ENCODE measurements at regions not wholly inside any gene's neighbourhood (a gene's known extent, or its start where the extent isn't known, plus 50 kb on each side); places are given as distances from the start of the nearest gene placed in this dataset.

- 62 to 88% methylated on average over 3 of the region's 3 CpGs for WGBS, 2 donors
- no peak for DNase-seq
- TF ChIP-seq POLR2A (IDR thresholded peaks at IDR 0.05) = no peak
- TF ChIP-seq, protein P1, sequence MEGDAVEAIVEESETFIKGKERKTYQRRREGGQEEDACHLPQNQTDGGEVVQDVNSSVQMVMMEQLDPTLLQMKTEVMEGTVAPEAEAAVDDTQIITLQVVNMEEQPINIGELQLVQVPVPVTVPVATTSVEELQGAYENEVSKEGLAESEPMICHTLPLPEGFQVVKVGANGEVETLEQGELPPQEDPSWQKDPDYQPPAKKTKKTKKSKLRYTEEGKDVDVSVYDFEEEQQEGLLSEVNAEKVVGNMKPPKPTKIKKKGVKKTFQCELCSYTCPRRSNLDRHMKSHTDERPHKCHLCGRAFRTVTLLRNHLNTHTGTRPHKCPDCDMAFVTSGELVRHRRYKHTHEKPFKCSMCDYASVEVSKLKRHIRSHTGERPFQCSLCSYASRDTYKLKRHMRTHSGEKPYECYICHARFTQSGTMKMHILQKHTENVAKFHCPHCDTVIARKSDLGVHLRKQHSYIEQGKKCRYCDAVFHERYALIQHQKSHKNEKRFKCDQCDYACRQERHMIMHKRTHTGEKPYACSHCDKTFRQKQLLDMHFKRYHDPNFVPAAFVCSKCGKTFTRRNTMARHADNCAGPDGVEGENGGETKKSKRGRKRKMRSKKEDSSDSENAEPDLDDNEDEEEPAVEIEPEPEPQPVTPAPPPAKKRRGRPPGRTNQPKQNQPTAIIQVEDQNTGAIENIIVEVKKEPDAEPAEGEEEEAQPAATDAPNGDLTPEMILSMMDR (IDR thresholded peaks at IDR 0.05) = no peak
- no peak overlapping the region for H3K4me3 ChIP-seq
- H3K27me3 ChIP-seq = peaks cover 0 to 9% (median 0%) of the 10 kb centered on the region in 4 donors
- H3K36me3 ChIP-seq = no peaks in the 10 kb centered on the region
- H3K9me3 ChIP-seq = no peaks in the 10 kb centered on the region
- intact Hi-C loops (cut with DNase I) = no loop called here
- no peaks in the 10 kb centered on the region for H3K4me1 ChIP-seq
- no peak overlapping the region for H3K27ac ChIP-seq
Observed at GRCh38 chr2:7280790-7281189, 363.6 kb downstream of the RNF144A start.

- peaks cover 0 to 9% (median 0%) of the 10 kb centered on the region in 4 donors for H3K27me3 ChIP-seq
- no peak overlapping the region for H3K27ac ChIP-seq
- no peaks in the 10 kb centered on the region for H3K4me1 ChIP-seq
- H3K9me3 ChIP-seq = no peaks in the 10 kb centered on the region
- no peak for DNase-seq
- no peak overlapping the region for H3K4me3 ChIP-seq
- intact Hi-C loops (cut with DNase I) = no loop called here
- H3K36me3 ChIP-seq = no peaks in the 10 kb centered on the region
- TF ChIP-seq POLR2A (IDR thresholded peaks at IDR 0.05) = no peak
- TF ChIP-seq, protein P1 (IDR thresholded peaks at IDR 0.05) = no peak
- 40% methylated on average over 7 to 9 of the region's 9 CpGs for WGBS, 2 donors
Observed at GRCh38 chr2:7281231-7282201, 364.3 kb downstream of the RNF144A start.

- 80 to 86% methylated on average over 9 of the region's 9 CpGs for WGBS, 2 donors
- Histone ChIP-seq H3K27me3 (peaks cover 0 to 9% (median 0%) of the 10 kb centered on the region in 4 donors), H3K9me3 (no peaks in the 10 kb centered on the region), H3K4me1 (no peaks in the 10 kb centered on the region), H3K36me3 (no peaks in the 10 kb centered on the region), H3K27ac (no peak overlapping the region), H3K4me3 (no peak overlapping the region)
- intact Hi-C loops (cut with DNase I) = no loop called here
- TF ChIP-seq POLR2A (IDR thresholded peaks at IDR 0.05) = no peak
- TF ChIP-seq, protein P1 (IDR thresholded peaks at IDR 0.05) = no peak
- DNase-seq = no peak
Observed at GRCh38 chr2:7286120-7286519, 368.9 kb downstream of the RNF144A start.

DNA sequence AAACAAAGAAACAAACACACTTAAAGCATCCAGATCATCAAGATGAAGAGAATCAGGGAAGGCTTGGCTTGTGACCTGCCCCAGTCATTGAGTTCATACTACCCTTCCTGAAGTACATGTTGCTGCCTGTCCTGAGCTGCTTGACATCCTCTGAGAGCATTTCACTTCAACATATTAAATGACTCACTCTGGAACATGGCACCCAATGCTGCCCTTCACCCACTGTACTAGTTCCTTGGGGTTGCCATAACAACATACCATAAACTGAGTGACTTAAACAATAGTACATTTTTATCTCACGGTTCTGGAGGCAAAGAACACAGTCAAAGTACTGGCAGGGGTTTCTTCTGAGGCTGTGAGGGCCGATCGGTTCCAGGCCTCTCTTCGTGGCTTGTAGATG is 371.3 kb downstream of the RNF144A start:
- no peaks in the 10 kb centered on the region for H3K9me3 ChIP-seq

DNA sequence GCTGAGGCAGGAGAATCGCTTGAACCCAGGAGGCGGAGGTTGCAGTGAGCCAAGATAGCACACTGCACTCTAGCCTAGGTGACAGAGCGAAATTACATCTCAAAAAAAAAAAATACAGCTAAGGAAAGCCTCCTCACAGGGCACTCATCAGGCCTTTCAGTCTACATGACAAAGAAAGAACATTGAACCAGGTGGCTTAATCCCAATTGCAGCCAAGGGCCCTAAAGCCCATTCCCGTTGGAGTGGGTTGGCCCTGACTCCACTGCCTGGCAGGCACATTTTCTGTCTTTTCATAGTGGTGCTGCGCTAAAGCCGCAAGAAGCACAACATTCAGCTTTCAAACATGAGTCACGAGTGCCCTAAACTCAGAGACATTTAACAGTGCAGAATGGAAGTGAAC is 372.5 kb downstream of the RNF144A start:
- TF ChIP-seq, protein P1 (IDR thresholded peaks at IDR 0.05) = no peak
- no peak for TF ChIP-seq POLR2A (IDR thresholded peaks at IDR 0.05)
- no peaks in the 10 kb centered on the region for H3K27me3 ChIP-seq
- 80 to 86% methylated on average over 5 to 7 of the region's 7 CpGs for WGBS, 2 donors
- intact Hi-C loops (cut with DNase I) = no loop called here
- no peaks in the 10 kb centered on the region for H3K4me1 ChIP-seq
- no peaks in the 10 kb centered on the region for H3K36me3 ChIP-seq
- no peak for DNase-seq
- no peak overlapping the region for H3K27ac ChIP-seq
- H3K9me3 ChIP-seq = no peaks in the 10 kb centered on the region
- H3K4me3 ChIP-seq = no peak overlapping the region

More for the DNA sequence above, 371.3 kb downstream of the RNF144A start:
- intact Hi-C loops (cut with DNase I) = no loop called here
- 37 to 67% methylated on average over 4 of the region's 4 CpGs for WGBS, 2 donors
- no peak for DNase-seq
- Histone ChIP-seq H3K27ac (no peak overlapping the region), H3K4me1 (no peaks in the 10 kb centered on the region), H3K4me3 (no peak overlapping the region), H3K27me3 (peaks cover 0 to 5% (median 0%) of the 10 kb centered on the region in 4 donors), H3K36me3 (no peaks in the 10 kb centered on the region)
- TF ChIP-seq POLR2A (IDR thresholded peaks at IDR 0.05) = no peak
- TF ChIP-seq, protein P1 (IDR thresholded peaks at IDR 0.05) = no peak
